K562 (cell line): ENCODE measurements at regions not wholly inside any gene's neighbourhood (a gene's known extent, or its start where the extent isn't known, plus 50 kb on each side); places are given as distances from the start of the nearest gene placed in this dataset.

Source experiments
- KLF16 ChIP-seq: IDR thresholded peaks from 2 replicates; pipeline ENCODE4 v1.6.1; 2016; ENCODE audit warnings: antibody characterized with exemption
- LEF1 ChIP-seq: fragments of 450-650 bp; IDR thresholded peaks from 2 replicates; pipeline ENCODE4 v1.6.1; 2016; ENCODE audit warnings: mild to moderate bottlenecking
- NFRKB ChIP-seq: fragments of 450-650 bp; IDR thresholded peaks from 2 replicates; pipeline ENCODE4 v1.6.1; 2016; ENCODE audit warnings: low read depth
- ZBTB40 ChIP-seq, 2 experiments: fragments of 450-650 bp in 1 of 2; sonication (generic) in 1 of 2; formaldehyde crosslinking in 1 of 2; IDR thresholded peaks; 2 replicates each; pipeline versions ENCODE4 v1.7.1 to v1.9.0; 2016 to 2022; ENCODE audit warnings: inconsistent platforms in 1 of 2, mild to moderate bottlenecking in 1 of 2, missing genetic modification reagents in 1 of 2
- ZNF561 ChIP-seq: fragments of 450-650 bp; formaldehyde crosslinking; conservative IDR thresholded peaks from 2 replicates; pipeline ENCODE4 v1.4.0; 2020; ENCODE audit warnings: mild to moderate bottlenecking, moderate library complexity

GRCh38 chr18:38611036-38611964, 1045.7 kb upstream of the CELF4 start (continued):
- TF ChIP-seq ZBTB40 (IDR thresholded peaks at IDR 0.05) (no peak), ZBTB40 (CRISPR knock-in tag; IDR thresholded peaks at IDR 0.05) (no peak), LEF1 (no peak), KLF16 (no peak), ZNF561 (CRISPR knock-in tag) (no peak), NFRKB (no peak)
